H1 (cell line): ENCODE measurements at regions not wholly inside any gene's neighbourhood (a gene's known extent, or its start where the extent isn't known, plus 50 kb on each side); places are given as distances from the start of the nearest gene placed in this dataset.

Experiments used
- CTCF ChIA-PET: fragments of 300-600 bp; sonication (Branson Sonifier 250); formaldehyde crosslinking; loops from one replicate; lab custom pipeline; 2021; ENCODE audit not compliant: partially characterized antibody; lab: Charles Lee
- POLR2A ChIA-PET: fragments of 300-600 bp; sonication (Branson Sonifier 250); formaldehyde crosslinking; loops from one replicate; lab custom pipeline; 2021; ENCODE audit warnings: inconsistent platforms; ENCODE audit not compliant: partially characterized antibody; lab: Charles Lee
- DNase-seq, 2 experiments: peaks; one replicate each; pipeline versions ENCODE4 v3.0.0 to v3.0.0-alpha.2; 2010 to 2022; ENCODE audit warnings: low spot score in 2 of 2, low read depth in 1 of 2, mixed read lengths in 1 of 2
- FAIRE-seq: peaks from 2 replicates; lab custom pipeline; 2011; peaks lifted over from hg19 to GRCh38; lab: Jason Lieb, UNC
- H2AFZ ChIP-seq: 2 replicates; pipeline ENCODE4 v1.8.1; 2012; ENCODE audit warnings: low read length, inconsistent platforms
- H2AK5ac ChIP-seq: 2 replicates; pipeline ENCODE4 v1.6.1; 2013; ENCODE audit warnings: low read depth, low read length
- H2BK120ac ChIP-seq: replicated peaks from 2 replicates; pipeline ENCODE3; 2013; ENCODE audit warnings: low read depth, low read length, inconsistent platforms
- H2BK12ac ChIP-seq: 2 replicates; pipeline ENCODE4 v1.6.1; 2013; ENCODE audit warnings: low read depth, low read length
- H2BK15ac ChIP-seq: 2 replicates; pipeline ENCODE4 v1.6.1; 2013; ENCODE audit warnings: low read length
- H2BK20ac ChIP-seq: 2 replicates; pipeline ENCODE4 v1.6.1; 2013; ENCODE audit warnings: low read length
- H2BK5ac ChIP-seq: 2 replicates; pipeline ENCODE4 v1.6.1; 2013; ENCODE audit warnings: low read depth, low read length
- H3K14ac ChIP-seq: 2 replicates; pipeline ENCODE4 v1.6.1; 2013; ENCODE audit warnings: inconsistent platforms; ENCODE audit not compliant: insufficient read length
- H3K18ac ChIP-seq: 2 replicates; pipeline ENCODE4 v1.6.1; 2013; ENCODE audit warnings: low read length; ENCODE audit errors: extremely low read depth
- H3K23ac ChIP-seq: 2 replicates; pipeline ENCODE4 v1.6.1; 2013; ENCODE audit warnings: inconsistent platforms; ENCODE audit not compliant: insufficient read length
- H3K23me2 ChIP-seq: 2 replicates; pipeline ENCODE4 v1.6.1; 2013; ENCODE audit warnings: low read depth, low read length
- H3K27ac ChIP-seq: 2 replicates; pipeline ENCODE4 v1.6.1; 2011; ENCODE audit warnings: low read depth, low read length, inconsistent platforms
- H3K27me3 ChIP-seq, 4 experiments: replicated peaks in 1 of 4; 1 replicate in 1 of 4; 2 replicates in 3 of 4; pipeline versions ENCODE4 v1.6.1 to v1.8.1; 2011 to 2013; ENCODE audit warnings: low read length in 3 of 4, mild to moderate bottlenecking in 3 of 4, inconsistent platforms in 2 of 4, mixed read lengths in 2 of 4, moderate library complexity in 1 of 4; ENCODE audit not compliant: control insufficient read depth in 3 of 4, insufficient read depth in 3 of 4; ENCODE audit errors: extremely low read depth in 1 of 4
- H3K36me3 ChIP-seq, 4 experiments: 2 replicates each; pipeline versions ENCODE4 v1.6.1 to v1.8.1; 2011 to 2013; ENCODE audit warnings: mild to moderate bottlenecking in 4 of 4, low read length in 3 of 4, moderate library complexity in 2 of 4, control low read depth in 1 of 4, inconsistent platforms in 1 of 4; ENCODE audit not compliant: insufficient read depth in 4 of 4, control insufficient read depth in 2 of 4
- H3K4ac ChIP-seq: replicated peaks from 2 replicates; pipeline ENCODE3; 2013; ENCODE audit warnings: low read length, low read depth, mixed read lengths, inconsistent platforms; ENCODE audit not compliant: insufficient read length
- H3K4me1 ChIP-seq, 4 experiments: replicated peaks in 1 of 4; 1 replicate in 1 of 4; 2 replicates in 3 of 4; pipeline versions ENCODE4 v1.6.1 to v1.8.1; 2011 to 2013; ENCODE audit warnings: low read length in 3 of 4, inconsistent platforms in 2 of 4, mixed read lengths in 1 of 4; ENCODE audit not compliant: insufficient read depth in 4 of 4, control insufficient read depth in 3 of 4
- H3K4me2 ChIP-seq, 2 experiments: 2 replicates each; pipeline versions ENCODE4 v1.6.1 to v1.8.1; 2011 to 2013; ENCODE audit warnings: low read depth in 2 of 2, low read length in 2 of 2, control low read depth in 1 of 2, inconsistent platforms in 1 of 2, mild to moderate bottlenecking in 1 of 2; ENCODE audit not compliant: insufficient read depth in 1 of 2
- H3K4me3 ChIP-seq, 4 experiments: fragments of 200-600, 300-600 bp in 1 of 4; sonication (generic), shearing (Covaris generic), sonication (Bioruptor Twin) in 1 of 4; 2 replicates each; pipeline versions ENCODE4 v1.5.1 to v1.8.1; 2011 to 2016; ENCODE audit warnings: low read length in 4 of 4, low read depth in 3 of 4, control low read depth in 2 of 4, inconsistent platforms in 2 of 4, mild to moderate bottlenecking in 2 of 4, mixed read lengths in 1 of 4, moderate library complexity in 1 of 4; ENCODE audit not compliant: insufficient read depth in 2 of 4; ENCODE audit errors: extremely low read depth in 1 of 4
- H3K56ac ChIP-seq: replicated peaks from 2 replicates; pipeline ENCODE3; 2013; ENCODE audit warnings: low read depth, mild to moderate bottlenecking, mixed read lengths, low read length, inconsistent platforms; ENCODE audit not compliant: insufficient read length
- H3K79me1 ChIP-seq: 2 replicates; pipeline ENCODE4 v1.6.1; 2013; ENCODE audit warnings: low read depth, low read length, control low read depth
- H3K79me2 ChIP-seq, 2 experiments: 2 replicates each; pipeline versions ENCODE4 v1.6.1 to v1.8.1; 2012 to 2013; ENCODE audit warnings: low read length in 2 of 2, mild to moderate bottlenecking in 2 of 2, inconsistent platforms in 1 of 2; ENCODE audit not compliant: insufficient read depth in 2 of 2, control insufficient read depth in 1 of 2
- H3K9ac ChIP-seq, 4 experiments: replicated peaks in 1 of 4; 1 replicate in 1 of 4; 2 replicates in 3 of 4; pipeline versions ENCODE4 v1.6.1 to v1.8.1; 2011 to 2013; ENCODE audit warnings: low read depth in 3 of 4, low read length in 3 of 4, control low read depth in 2 of 4, mild to moderate bottlenecking in 2 of 4, moderate library complexity in 2 of 4, inconsistent platforms in 1 of 4; ENCODE audit errors: extremely low read depth in 1 of 4
- H3K9me3 ChIP-seq, 2 experiments: 2 replicates each; pipeline versions ENCODE4 v1.6.1 to v1.8.1; 2012 to 2013; ENCODE audit warnings: mild to moderate bottlenecking in 2 of 2, moderate library complexity in 2 of 2, control low read depth in 1 of 2, inconsistent platforms in 1 of 2, low read depth in 1 of 2, low read length in 1 of 2, mixed read lengths in 1 of 2; ENCODE audit not compliant: insufficient read depth in 2 of 2
- H4K20me1 ChIP-seq, 2 experiments: replicated peaks in 1 of 2; 2 replicates each; pipeline versions ENCODE3 to v1.8.1; 2011 to 2013; ENCODE audit warnings: inconsistent platforms in 2 of 2, low read length in 2 of 2, mild to moderate bottlenecking in 1 of 2; ENCODE audit not compliant: insufficient read depth in 2 of 2, control insufficient read depth in 1 of 2
- H4K5ac ChIP-seq: 2 replicates; pipeline ENCODE4 v1.6.1; 2013; ENCODE audit warnings: low read length, low read depth, mixed read lengths, inconsistent platforms; ENCODE audit not compliant: insufficient read length
- H4K8ac ChIP-seq: 2 replicates; pipeline ENCODE4 v1.8.0; 2013; ENCODE audit warnings: mild to moderate bottlenecking, moderate library complexity, low read length, inconsistent platforms; ENCODE audit not compliant: insufficient read depth; ENCODE audit errors: extremely low read depth
- H4K91ac ChIP-seq: replicated peaks from 2 replicates; pipeline ENCODE3; 2013; ENCODE audit warnings: low read length, mixed read lengths, inconsistent platforms; ENCODE audit not compliant: insufficient read length
- BCL11A ChIP-seq, 2 experiments: IDR thresholded peaks; one replicate each; pipeline ENCODE4 v1.6.1; 2011; ENCODE audit warnings: low read depth in 2 of 2, low read length in 2 of 2, mild to moderate bottlenecking in 2 of 2
- RFX5 ChIP-seq: IDR thresholded peaks from 2 replicates; pipeline ENCODE4 v1.6.1; 2011; ENCODE audit warnings: low read depth, low read length, improper control_type of control experiment, borderline replicate concordance
- TAF1 ChIP-seq: IDR thresholded peaks from 2 replicates; pipeline ENCODE4 v1.6.1; 2011; ENCODE audit warnings: mild to moderate bottlenecking, low read depth, low read length
- WGBS, 2 experiments: shearing (Covaris generic) in 1 of 2; methylation state at CpG; one replicate each; pipeline versions ENCODE4 v1.1.6 to v1.1.7; 2013 to 2015; ENCODE audit warnings: low lambda C conversion rate in 2 of 2, mixed read lengths in 2 of 2, inconsistent platforms in 1 of 2, low coverage in 1 of 2, missing lambda C conversion rate in 1 of 2; ENCODE audit not compliant: insufficient replicate concordance in 2 of 2, insufficient coverage in 1 of 2, insufficient read length in 1 of 2; ENCODE audit errors: extremely low coverage in 1 of 2, missing lambda C conversion rate in 1 of 2; 5-methylcytosine and 5-hydroxymethylcytosine counted together

DNA sequence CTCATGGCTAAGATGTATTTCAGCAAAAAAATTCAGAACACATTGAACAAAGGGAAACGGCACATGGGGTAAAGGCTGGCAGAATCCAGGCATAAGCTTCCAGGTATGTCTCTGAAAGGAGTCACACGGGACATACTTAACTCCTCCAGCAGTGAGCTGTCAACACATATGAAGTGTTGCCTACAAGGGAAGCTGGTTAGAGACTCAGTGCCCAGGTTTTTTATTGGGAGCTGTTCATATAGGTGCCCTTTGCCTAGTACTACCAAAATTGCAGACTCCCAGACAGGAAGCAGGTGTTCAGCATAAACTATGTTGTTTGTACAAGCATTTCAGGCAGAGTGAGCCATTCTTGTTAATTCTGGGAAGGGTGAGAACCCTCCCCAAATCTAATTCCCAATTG lies 77.4 kb upstream of the PUDP start:
- Histone ChIP-seq H4K20me1 (no peaks in the 10 kb centered on the region), H3K9ac (no peak overlapping the region)
- TF ChIP-seq RFX5, result no peak
- no peak for TF ChIP-seq TAF1
- TF ChIP-seq BCL11A (IDR thresholded peaks at IDR 0.05; ENCODE audit: low read depth in 2 of 2, low read length in 2 of 2), result no peak

More for the DNA sequence above, 77.4 kb upstream of the PUDP start:
- Histone ChIP-seq H2AK5ac (no peak overlapping the region), H3K23ac (no peak overlapping the region), H3K14ac (no peak overlapping the region), H3K9me3 (no peaks in the 10 kb centered on the region), H2BK120ac (no peak overlapping the region), H3K56ac (no peak overlapping the region), H4K91ac (no peak overlapping the region), H4K8ac (no peak overlapping the region), H3K36me3 (no peaks in the 10 kb centered on the region), H3K4ac (no peak overlapping the region), H3K27ac (no peak overlapping the region), H3K4me3 (no peak overlapping the region), H2BK20ac (no peak overlapping the region), H3K4me2 (no peak overlapping the region), H3K27me3 (no peaks in the 10 kb centered on the region), H2BK5ac (no peak overlapping the region), H3K18ac (no peak overlapping the region), H3K79me1 (no peaks in the 10 kb centered on the region), H2BK12ac (no peak overlapping the region), H4K5ac (no peak overlapping the region), H2AFZ (no peak overlapping the region), H3K4me1 (no peaks in the 10 kb centered on the region), H3K23me2 (no peaks in the 10 kb centered on the region), H2BK15ac (no peak overlapping the region), H3K79me2 (no peaks in the 10 kb centered on the region)
- FAIRE-seq (no peak), DNase-seq (no peak)
- ChIA-PET CTCF (no interaction called here), POLR2A (no interaction called here)
- WGBS, 2 experiments, result 94% methylated on average over 2 of the region's 2 CpGs; no CpG with 5 or more reads in 1 of the 2 experiments
